DOHH2 (cell line): ENCODE measurements at regions not wholly inside any gene's neighbourhood (a gene's known extent, or its start where the extent isn't known, plus 50 kb on each side); places are given as distances from the start of the nearest gene placed in this dataset.
"Not testable (repeated sequence)": the region's sequence is repeated elsewhere in the genome, so short reads cannot be mapped to it uniquely, and the experiment has no call there.

Experiments
- H3F3A ChIP-seq: fragments of 200-600 bp; sonication (generic), shearing (Covaris generic); 2 replicates; pipeline ENCODE4 v1.6.0; 2016; ENCODE audit warnings: antibody characterized with exemption, mild to moderate bottlenecking; ENCODE audit not compliant: control insufficient read depth, insufficient read depth
- H3K27ac ChIP-seq: fragments of 200-600 bp; sonication (generic); 2 replicates; pipeline ENCODE4 v1.5.1; 2014; ENCODE audit warnings: low read depth, mild to moderate bottlenecking, low read length, moderate library complexity
- H3K27me3 ChIP-seq: fragments of 200-600 bp; sonication (generic); 2 replicates; pipeline ENCODE4 v1.6.1; 2014; ENCODE audit warnings: mild to moderate bottlenecking, low read length, mixed read lengths; ENCODE audit not compliant: control insufficient read depth
- H3K36me3 ChIP-seq: fragments of 200-600 bp; sonication (generic); 2 replicates; pipeline ENCODE4 v1.6.1; 2014; ENCODE audit warnings: mild to moderate bottlenecking, low read length, moderate library complexity, mixed read lengths; ENCODE audit not compliant: control insufficient read depth
- H3K4me1 ChIP-seq: fragments of 200-600 bp; sonication (generic); 2 replicates; pipeline ENCODE4 v1.6.1; 2014; ENCODE audit warnings: mild to moderate bottlenecking, low read length, mixed read lengths; ENCODE audit not compliant: control insufficient read depth
- H3K4me2 ChIP-seq: fragments of 200-600 bp; sonication (generic); 2 replicates; pipeline ENCODE4 v1.6.0; 2014; ENCODE audit warnings: mild to moderate bottlenecking, low read length, moderate library complexity
- H3K4me3 ChIP-seq: fragments of 200-600 bp; sonication (generic); 2 replicates; pipeline ENCODE4 v1.5.1; 2014; ENCODE audit warnings: mild to moderate bottlenecking, low read length, mixed read lengths
- H3K79me2 ChIP-seq: fragments of 200-600 bp; sonication (generic); 2 replicates; pipeline ENCODE4 v1.6.1; 2014; ENCODE audit warnings: mild to moderate bottlenecking, low read length, mixed read lengths; ENCODE audit not compliant: control insufficient read depth
- H3K9me2 ChIP-seq: fragments of 200-600 bp; sonication (generic); replicated peaks from 2 replicates; pipeline ENCODE4 v1.6.1; 2014; ENCODE audit warnings: mild to moderate bottlenecking, low read length, mixed read lengths; ENCODE audit not compliant: control insufficient read depth
- H3K9me3 ChIP-seq: fragments of 200-600 bp; sonication (generic); 2 replicates; pipeline ENCODE4 v1.6.1; 2014; ENCODE audit warnings: antibody characterized with exemption, low read length, mixed read lengths; ENCODE audit not compliant: control insufficient read depth, insufficient read depth
- H4K20me1 ChIP-seq: fragments of 200-600 bp; sonication (generic); 2 replicates; pipeline ENCODE4 v1.6.0; 2014; ENCODE audit warnings: low read depth, mild to moderate bottlenecking, antibody characterized with exemption, low read length, moderate library complexity; ENCODE audit not compliant: control insufficient read depth, insufficient read depth
- CTCF ChIP-seq: fragments of 200-600 bp; sonication (generic); IDR thresholded peaks from one replicate; pipeline ENCODE4 v1.5.1; 2014; ENCODE audit warnings: antibody characterized with exemption, mild to moderate bottlenecking, low read depth, low read length; ENCODE audit not compliant: poor library complexity, severe bottlenecking
- EZH2phosphoT487 ChIP-seq: fragments of 200-600 bp; sonication (generic); IDR thresholded peaks from 2 replicates; pipeline ENCODE4 v1.6.1; 2017; ENCODE audit warnings: borderline replicate concordance, mild to moderate bottlenecking, antibody characterized with exemption, low read length, moderate library complexity, mixed read lengths

- H3F3A ChIP-seq: no peaks in the 10 kb centered on the region
- H3K4me1 ChIP-seq: no peaks in the 10 kb centered on the region
- H3K27ac ChIP-seq: no peak overlapping the region
- H3K36me3 ChIP-seq: no peaks in the 10 kb centered on the region
- TF ChIP-seq EZH2phosphoT487: no peak
- TF ChIP-seq CTCF: no peak
- no peaks in the 10 kb centered on the region for H4K20me1 ChIP-seq
- no peak overlapping the region for H3K4me2 ChIP-seq
- H3K4me3 ChIP-seq: no peak overlapping the region
- no peaks in the 10 kb centered on the region for H3K9me3 ChIP-seq
- no peaks in the 10 kb centered on the region for H3K27me3 ChIP-seq
- H3K79me2 ChIP-seq: no peaks in the 10 kb centered on the region
- no peaks in the 10 kb centered on the region for H3K9me2 ChIP-seq
Measured at GRCh38 chr12:72209086-72209485, 63.1 kb upstream of the TRHDE start.

DNA sequence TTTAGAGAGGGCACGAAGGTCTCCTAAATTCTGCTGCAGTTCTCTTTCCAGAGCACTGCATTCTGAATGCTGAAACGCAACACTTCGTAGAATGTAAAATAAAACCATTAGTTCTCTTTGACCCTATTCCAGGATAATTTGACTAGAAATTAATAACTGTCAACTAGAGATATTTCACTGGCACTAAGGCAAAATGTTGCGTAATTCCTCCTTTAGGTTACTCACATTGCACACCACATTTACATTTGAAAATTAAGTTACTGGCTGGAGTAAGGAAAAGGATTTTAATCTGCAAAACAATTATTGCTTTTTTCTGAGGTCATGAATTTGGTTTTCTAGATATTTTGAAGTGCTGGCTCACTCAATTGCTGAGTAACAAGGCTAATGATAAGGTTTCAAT is 58.0 kb upstream of the TRHDE start:
- H3K9me2 ChIP-seq: no peaks in the 10 kb centered on the region
- no peak overlapping the region for H3K27ac ChIP-seq
- no peaks in the 10 kb centered on the region for H3K79me2 ChIP-seq
- no peaks in the 10 kb centered on the region for H3F3A ChIP-seq
- H3K4me3 ChIP-seq: no peak overlapping the region
- no peaks in the 10 kb centered on the region for H4K20me1 ChIP-seq
- no peaks in the 10 kb centered on the region for H3K4me1 ChIP-seq
- H3K36me3 ChIP-seq: no peaks in the 10 kb centered on the region
- H3K27me3 ChIP-seq: no peaks in the 10 kb centered on the region
- TF ChIP-seq EZH2phosphoT487 (no peak), CTCF (no peak)
- no peaks in the 10 kb centered on the region for H3K9me3 ChIP-seq
- H3K4me2 ChIP-seq: no peak overlapping the region

GRCh38 chr12:72215287-72215686 is 56.9 kb upstream of the TRHDE start:
- not testable (repeated sequence) for H3K4me3 ChIP-seq, H3K4me2 ChIP-seq, H3K36me3 ChIP-seq, H3K27ac ChIP-seq, H3K27me3 ChIP-seq, H3K4me1 ChIP-seq, H4K20me1 ChIP-seq, H3F3A ChIP-seq, H3K79me2 ChIP-seq, H3K9me2 ChIP-seq, H3K9me3 ChIP-seq

DNA sequence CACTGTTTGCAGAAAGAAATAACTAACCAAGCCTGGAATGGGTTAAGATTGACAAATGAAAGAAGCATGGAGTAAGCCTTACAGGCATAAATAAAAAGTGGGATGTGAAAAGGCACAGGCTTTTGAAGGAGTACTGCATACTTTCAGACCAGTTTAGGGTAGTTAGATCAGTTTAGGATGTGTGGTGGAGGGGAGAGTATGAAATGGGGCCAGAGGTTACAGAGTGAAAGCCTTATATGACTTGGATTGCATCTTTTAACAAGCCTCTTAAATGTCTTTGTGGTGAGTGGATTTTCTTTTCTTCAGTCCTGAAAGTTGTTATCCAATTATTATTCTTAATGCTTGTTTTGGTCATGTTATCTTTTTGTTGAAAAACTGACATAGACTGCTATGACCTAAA is 52.2 kb upstream of the TRHDE start:
- Histone ChIP-seq H3K27me3 (no peaks in the 10 kb centered on the region), H4K20me1 (no peaks in the 10 kb centered on the region), H3K4me1 (no peaks in the 10 kb centered on the region), H3K36me3 (no peaks in the 10 kb centered on the region), H3K4me2 (no peak overlapping the region), H3K9me2 (no peaks in the 10 kb centered on the region), H3K9me3 (no peaks in the 10 kb centered on the region), H3K79me2 (no peaks in the 10 kb centered on the region), H3K27ac (no peak overlapping the region), H3K4me3 (no peak overlapping the region), H3F3A (no peaks in the 10 kb centered on the region)
- no peak for TF ChIP-seq CTCF
- no peak for TF ChIP-seq EZH2phosphoT487
